HG03045 (cell line): ENCODE measurements at regions not wholly inside any gene's neighbourhood (a gene's known extent, or its start where the extent isn't known, plus 50 kb on each side); places are given as distances from the start of the nearest gene placed in this dataset.
"Not testable (repeated sequence)": the region's sequence is repeated elsewhere in the genome, so short reads cannot be mapped to it uniquely, and the experiment has no call there.

Source experiments
- ATAC-seq: cut with Tn5 transposase; IDR thresholded peaks from one replicate; pipeline ENCODE4 v1.9.1; 2021; ENCODE audit warnings: mild to moderate bottlenecking, moderate library complexity; ENCODE audit not compliant: unreplicated experiment

DNA sequence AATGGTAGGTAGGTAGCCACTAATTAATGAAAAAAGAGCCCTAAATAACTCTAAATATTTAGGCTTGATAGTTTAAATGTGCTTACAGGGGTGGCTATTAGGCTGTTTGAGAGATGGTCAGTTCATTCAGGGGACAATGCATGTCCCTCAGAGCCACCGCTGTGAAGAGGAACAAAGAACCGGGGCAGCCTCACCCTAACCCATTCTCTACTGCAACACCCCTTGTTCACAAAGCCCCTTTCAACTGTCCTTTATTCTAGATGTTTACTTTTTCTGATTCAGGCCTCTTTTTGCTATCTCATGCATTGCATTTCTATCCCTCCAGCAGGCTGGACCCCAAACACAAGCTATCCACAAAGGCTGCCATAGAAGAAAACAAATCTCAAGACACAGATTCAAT is 906.7 kb downstream of the NR2F1-AS1 start:
- ATAC-seq = no peak

GRCh38 chr5:92665506-92665905 is 915.5 kb downstream of the NR2F1-AS1 start:
- no peak for ATAC-seq

- ATAC-seq = no peak
Measured at GRCh38 chr5:92662741-92663140, 918.3 kb downstream of the NR2F1-AS1 start.

- ATAC-seq = no peak
Measured at GRCh38 chr5:92659246-92659645, 921.8 kb downstream of the NR2F1-AS1 start.

- not testable (repeated sequence) for ATAC-seq
Measured at GRCh38 chr5:92654601-92655000, 926.4 kb downstream of the NR2F1-AS1 start.

DNA sequence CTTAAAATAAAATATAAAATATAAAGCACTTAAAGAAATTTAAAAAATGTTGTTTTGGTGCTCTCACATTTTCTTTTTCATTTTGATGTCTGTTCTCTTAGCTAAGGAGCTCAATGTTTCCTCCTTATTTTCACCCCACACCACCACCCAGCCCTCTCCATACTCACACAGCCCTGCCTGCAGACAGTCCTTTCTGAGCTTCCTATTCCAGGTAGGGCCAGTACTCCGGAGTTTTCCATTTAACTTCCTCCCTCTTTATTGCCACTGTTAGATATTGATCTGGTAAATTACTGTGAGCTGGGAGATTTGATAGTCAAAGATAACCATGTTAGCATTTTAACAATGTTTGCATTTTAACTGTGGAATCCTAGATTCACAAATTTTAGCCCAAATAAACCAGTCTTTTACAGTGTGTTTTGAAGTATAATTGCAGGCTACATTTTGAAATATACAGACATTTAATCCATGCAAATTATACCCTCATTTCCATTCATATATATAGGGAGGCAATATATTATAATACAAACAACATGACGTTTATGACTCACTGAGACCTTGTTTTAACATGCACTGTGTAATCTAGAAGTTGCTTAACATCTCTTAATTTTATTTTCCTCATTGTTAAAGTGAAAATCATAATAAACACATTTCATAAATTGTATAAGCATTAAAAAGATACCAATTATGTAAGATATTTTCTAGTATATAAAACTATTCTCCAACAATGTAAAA is 927.1 kb downstream of the NR2F1-AS1 start:
- no peak for ATAC-seq

DNA sequence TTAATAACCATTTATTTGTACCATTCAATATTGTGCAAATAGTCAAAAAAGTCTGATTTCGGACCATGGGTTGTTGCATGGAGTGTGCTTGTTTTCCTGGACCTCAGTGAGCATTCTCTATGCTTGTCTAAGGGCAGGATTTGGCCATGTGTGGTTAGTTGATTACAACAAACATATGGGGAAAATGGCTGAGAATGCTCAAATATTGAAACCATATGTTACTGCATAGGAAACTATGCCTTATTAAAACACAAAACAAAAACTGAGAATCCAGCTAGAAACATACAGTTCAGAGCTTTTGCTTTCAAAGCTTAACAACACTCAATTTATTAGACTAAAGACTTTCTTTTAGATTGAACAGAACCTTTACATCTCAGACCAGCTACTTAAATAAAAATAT is 928.3 kb downstream of the NR2F1-AS1 start:
- no peak for ATAC-seq

GRCh38 chr5:92644266-92644886 is 936.6 kb downstream of the NR2F1-AS1 start:
- ATAC-seq = no peak

DNA sequence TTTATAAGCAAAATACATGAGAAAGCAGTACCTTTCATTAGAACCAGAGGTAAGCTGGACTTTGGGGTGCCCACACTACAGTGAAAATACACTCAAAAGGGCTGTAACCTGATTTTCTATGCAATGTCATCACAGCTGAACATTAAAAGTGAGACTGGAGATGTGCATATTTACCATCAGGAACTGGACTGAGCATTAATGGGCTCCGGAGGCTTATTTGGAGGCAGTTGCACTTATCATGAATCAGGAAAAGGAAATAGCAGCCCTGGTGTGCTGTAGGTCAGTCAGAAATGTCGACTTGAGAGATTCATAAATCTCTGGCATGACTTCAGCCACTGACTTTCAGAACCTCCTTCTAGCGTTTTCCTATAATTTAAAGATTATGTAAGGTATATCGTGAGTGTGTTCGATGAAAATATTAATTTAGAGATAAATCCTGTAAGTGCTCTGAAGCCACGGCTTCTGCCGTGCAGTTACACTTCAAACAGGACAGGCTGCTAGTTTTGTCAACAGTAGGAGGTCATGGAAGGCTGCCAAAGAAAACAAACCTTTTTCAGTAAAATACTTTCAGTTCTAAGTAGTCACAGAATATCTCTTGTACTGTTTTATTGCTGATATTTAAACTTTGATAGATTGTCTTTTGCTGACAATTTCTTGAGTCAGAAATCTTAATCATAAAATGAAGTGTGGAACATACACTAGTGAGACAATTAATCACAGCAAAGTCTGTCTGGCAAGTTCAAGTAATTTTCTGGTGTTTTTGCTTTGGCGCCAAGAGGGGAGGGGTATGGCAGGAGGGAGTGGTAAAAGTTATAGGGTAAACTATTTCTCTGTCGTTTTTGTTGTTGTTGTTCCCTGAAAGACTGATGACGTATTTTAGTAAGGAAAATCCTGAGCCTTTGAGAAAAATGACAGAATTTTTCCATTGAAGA is 939.7 kb downstream of the NR2F1-AS1 start:
- ATAC-seq = no peak

DNA sequence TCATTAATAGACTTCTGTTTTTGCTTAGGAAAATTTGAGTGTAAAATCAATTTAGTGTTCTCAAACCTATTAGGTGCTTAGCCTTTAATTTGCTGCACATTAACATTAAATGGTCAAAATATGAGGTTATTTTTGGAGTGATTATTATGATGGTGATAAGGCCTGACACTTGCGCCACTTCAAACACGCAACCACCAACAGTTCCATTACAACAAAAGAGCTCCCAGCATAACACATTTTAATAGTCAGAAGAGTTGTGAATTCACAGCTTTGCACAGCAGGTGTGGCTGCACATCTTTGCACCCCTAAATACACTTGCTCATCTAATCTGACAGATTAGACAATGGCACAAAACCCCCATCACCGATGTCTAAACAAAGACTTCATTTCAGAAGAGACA is 940.7 kb downstream of the NR2F1-AS1 start:
- no peak for ATAC-seq

DNA sequence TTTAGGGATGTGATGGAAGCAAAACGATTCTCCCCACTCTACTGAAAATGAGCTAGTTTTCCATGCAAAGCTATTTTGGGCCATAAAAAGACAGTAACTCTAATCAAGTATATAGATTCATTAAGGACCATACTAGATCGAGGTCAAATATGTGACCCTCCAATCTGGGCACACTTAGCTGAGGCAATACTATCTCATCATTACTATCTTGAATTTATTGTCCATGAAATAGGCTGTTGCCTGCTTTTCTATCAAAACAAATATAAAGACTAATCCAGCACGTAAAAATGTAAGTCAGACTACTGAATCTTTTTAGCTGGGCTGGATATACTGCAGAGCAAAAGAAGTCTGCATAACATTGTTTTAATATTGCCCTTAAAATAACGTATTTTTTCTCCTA is 943.1 kb downstream of the NR2F1-AS1 start:
- no peak for ATAC-seq

GRCh38 chr5:92637247-92637646 is 943.8 kb downstream of the NR2F1-AS1 start:
- no peak for ATAC-seq

GRCh38 chr5:92635001-92635461 is 946.0 kb downstream of the NR2F1-AS1 start:
- no peak for ATAC-seq

- no peak for ATAC-seq
Measured at GRCh38 chr5:92633875-92634487, 947.0 kb downstream of the NR2F1-AS1 start.

DNA sequence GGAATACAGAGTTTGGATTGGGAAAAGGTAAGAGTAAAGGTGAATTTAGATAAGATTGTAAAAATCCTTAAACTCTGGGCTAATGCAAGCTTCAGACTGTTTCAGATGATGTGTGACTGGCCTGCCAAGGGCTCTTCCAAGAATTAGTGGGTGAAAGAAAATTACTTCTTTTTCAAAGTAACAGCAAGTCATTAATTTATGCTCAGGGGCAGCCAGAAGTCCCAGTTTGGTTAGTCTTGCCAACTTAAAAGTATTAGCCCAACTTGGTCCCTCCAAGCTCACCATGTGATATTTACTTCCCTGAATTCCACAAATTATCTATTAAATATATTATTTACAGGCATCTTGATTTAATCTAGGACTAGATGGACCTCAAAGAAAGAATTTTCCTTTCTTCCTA is 947.8 kb downstream of the NR2F1-AS1 start:
- no peak for ATAC-seq

GRCh38 chr5:92631237-92631701 is 949.8 kb downstream of the NR2F1-AS1 start:
- ATAC-seq = not testable (repeated sequence)

DNA sequence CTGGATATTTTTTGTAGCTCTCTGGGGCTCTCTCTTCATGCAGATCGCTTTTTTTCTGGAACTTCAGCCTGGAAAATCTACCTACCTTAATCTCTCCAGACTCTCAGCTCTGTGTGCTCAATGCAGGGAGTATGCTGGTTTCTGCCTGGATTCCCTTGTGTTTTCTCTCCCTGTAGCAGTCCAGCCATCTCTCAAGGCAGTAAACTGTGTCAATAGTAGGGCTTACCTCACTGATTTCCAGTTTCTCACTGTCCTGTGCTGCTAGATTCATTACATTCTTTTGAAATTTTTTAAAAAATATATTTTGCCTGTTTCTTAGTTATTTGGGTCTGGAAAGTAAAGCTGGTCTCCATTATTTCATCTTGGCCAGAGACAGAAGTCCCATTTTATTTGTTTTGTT is 951.4 kb downstream of the NR2F1-AS1 start:
- ATAC-seq = no peak

DNA sequence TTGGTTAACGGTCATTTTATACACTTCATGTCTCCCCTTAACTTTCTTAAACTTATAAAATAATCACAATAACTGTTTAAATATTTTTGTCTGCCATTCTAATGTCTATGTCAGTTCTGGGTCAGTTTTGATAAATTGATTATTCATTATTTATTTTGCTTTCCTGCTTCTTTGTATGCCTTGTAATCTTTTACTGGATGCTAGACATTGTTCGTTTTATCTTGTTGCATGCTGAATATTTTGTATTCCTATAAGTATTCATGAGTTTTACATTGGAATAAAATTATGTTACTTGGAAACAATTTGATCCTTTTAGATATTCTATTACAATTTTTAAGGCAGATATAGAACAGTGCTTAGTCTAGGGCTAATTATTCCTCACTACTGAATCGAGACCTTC is 952.0 kb downstream of the NR2F1-AS1 start:
- ATAC-seq = no peak

DNA sequence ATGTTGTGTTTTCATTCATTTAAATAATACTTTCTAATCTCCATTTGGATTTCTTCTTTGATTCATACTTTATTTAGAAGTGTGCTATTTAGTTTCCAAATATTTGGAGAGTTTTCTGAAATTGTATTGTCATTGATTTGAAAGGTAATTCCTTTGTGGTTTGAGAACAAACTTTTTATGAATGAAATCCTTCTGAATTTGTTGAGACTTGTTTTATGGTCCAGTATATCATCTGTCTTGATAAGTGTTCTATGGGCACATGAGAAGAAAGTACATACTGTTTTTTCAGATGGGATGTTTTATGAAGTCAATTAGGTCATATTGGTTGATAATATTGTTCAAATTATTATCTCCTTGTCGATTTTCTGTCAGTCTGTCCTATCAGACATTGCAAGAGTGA is 953.8 kb downstream of the NR2F1-AS1 start:
- no peak for ATAC-seq

- ATAC-seq = no peak
Measured at GRCh38 chr5:92616085-92616484, 964.9 kb downstream of the NR2F1-AS1 start.

- no peak for ATAC-seq
Measured at GRCh38 chr5:92613546-92613945, 967.5 kb downstream of the NR2F1-AS1 start.
